ENCODE measurements at regions not wholly inside any gene's neighbourhood (a gene's known extent, or its start where the extent isn't known, plus 50 kb on each side); places are given as distances from the start of the nearest gene placed in this dataset.

DNA sequence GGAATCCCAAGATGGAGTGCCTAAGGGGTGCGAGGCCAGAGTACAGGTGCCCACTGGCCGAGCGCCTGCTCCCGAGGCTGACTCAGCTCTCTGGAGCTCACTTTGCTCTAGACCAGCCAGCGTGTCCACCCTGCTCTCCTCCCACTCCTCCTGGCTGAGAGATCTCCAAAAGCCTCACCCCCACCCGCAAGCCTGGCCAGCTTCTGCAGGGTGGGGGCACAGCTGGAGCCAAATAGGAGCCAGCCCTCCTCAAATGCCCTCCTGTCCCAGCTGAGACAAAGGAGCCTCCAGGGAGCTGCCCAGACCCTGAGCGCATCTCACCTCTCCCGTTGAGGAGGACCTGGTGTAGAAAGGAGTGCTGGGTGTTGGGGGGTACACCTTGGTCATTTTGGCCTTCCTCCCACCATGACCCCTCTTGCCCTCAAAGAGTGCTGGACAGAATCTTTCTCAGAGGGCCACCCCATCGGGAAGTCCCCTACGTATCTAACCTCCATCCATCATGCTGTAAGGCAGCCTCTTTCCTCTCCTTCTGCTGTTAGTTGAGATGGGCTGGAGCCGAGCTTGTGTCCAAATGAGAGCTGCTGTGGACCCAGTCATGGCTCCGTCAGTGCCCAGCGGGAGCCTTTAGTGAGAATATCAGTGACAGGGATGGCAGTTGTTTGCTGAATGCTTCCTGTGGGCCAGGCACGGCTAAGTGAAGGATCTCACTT lies 123.9 kb upstream of the VSTM2B start:
- DNase-seq: no peak

DNA sequence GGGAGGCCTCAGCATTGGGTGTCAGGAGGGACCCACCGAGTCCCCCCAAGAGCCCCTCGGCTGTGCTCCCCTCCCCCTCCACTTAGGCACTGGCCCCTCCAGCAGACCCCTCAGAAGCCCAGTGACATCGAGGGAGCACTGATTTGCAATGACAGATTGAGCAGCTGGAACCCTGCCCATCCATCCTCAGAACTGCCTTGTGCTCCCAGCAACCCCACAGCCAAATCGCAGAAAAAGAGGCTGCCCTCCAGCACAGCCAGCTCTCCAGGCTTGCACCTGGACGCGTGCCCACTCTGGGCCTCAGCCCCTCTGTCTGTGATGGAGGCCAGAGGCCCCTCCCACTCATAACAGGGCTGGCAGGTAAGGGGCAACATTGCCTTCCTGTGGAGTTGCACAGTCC lies 123.2 kb upstream of the VSTM2B start:
- DNase-seq: no peak

- peak; percentile 87 for DNase-seq
These were observed 121.8 kb upstream of the VSTM2B start for GRCh38 chr19:29404015-29404414.

DNA sequence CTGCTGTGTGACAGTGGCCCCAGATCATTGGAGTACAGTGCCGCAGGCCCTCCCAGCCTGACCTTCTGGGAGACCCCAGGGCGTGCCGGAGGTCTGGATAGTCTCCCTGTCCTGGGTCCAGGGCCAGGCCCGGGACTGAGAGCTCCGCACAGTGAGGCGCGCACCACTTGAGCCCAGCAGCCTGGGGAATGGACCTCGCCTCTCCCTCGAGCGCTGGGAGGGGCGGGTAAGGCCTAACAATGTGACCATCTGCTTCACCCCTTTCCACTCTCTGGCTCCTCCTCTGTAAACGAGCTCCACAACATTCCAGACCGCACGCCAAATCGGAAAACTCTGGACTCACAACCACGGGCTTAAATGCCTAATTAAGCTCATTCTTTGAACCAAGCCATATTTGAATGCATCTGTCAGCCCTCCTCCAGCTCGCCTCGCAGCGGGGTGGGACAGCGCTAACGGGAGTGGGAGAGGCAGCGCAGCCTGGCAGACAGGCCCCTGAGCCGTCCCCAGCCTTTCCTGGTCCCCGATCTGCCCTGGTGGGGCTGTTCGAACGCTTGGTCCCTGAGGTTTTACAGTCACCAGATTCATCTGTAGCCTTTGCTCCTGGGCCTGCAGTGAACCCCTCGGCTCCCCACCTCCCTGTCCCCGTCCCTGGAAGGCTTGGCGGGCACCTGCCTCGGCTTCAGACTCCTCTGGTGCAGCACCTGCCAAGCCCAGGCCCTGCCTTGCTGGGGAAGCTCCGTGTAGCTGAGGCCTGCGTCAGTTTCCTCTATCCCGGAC lies 120.7 kb upstream of the VSTM2B start:
- peak; percentile 85 for DNase-seq

GRCh38 chr19:29405728-29405995 lies 120.1 kb upstream of the VSTM2B start:
- no peak for DNase-seq

DNA sequence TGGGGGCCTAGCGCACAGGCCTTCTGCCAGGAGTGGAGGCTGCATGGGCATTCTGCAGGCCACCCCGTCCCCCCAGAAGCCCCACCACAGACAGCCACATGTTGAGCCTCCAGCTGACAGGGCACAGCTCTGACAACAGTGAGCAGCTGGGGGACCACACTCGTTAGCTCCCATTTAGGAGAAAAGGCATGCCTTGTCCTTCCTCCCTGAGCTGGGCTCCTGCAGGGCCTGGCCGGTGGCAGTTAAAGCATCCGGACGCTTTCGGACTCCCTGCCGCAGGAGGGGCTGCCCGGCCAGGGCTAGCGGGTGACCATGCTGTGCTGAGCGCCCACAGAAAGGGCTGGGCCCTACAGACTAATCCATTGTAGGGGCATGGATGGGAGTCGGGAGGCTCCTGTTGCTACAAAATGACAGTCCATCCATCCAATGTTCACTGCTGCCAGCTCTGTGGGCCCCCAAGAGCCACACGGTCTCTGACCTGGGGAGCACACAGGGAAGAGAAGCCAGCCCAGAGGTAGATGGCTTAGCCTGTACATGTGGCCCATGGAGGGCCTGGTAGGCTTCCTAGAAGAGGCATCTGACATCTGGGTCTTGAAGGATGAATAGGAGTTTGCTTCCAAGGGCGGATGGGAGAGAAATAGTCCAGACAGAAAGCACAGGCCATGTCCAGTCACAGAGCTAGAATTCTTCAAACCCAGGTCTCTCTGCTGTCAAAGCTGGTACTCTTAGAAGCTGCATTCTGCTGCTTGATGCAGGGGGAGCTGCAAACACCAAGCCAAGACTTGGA lies 116.5 kb upstream of the VSTM2B start:
- DNase-seq: no peak

DNA sequence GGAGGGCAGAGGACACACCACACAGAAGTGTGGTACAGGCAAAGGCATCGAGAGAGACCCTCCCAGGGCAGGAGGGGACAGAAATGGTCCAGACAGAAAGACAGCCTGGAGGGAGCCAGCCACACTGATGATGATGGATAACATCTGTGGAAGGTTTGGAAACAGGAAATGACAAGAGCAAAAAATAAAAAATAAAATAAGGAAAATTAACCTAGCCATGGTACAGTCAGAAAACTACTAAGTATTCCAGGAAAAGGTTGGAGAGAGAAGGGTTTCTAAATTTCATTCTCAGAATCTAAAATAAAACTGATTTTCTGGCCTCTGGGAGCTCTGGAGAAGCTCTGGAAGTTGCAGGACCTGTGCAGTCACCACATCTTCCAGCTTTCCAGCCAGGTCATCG lies 115.2 kb upstream of the VSTM2B start:
- no peak for DNase-seq

GRCh38 chr19:29411113-29411581 lies 114.6 kb upstream of the VSTM2B start:
- DNase-seq: no peak

- no peak for DNase-seq
These were observed 112.4 kb upstream of the VSTM2B start for GRCh38 chr19:29413435-29413834.

GRCh38 chr19:29415507-29415906 lies 110.3 kb upstream of the VSTM2B start:
- no peak for DNase-seq

- DNase-seq: no peak
These were observed 108.7 kb upstream of the VSTM2B start for GRCh38 chr19:29417048-29417447.

DNA sequence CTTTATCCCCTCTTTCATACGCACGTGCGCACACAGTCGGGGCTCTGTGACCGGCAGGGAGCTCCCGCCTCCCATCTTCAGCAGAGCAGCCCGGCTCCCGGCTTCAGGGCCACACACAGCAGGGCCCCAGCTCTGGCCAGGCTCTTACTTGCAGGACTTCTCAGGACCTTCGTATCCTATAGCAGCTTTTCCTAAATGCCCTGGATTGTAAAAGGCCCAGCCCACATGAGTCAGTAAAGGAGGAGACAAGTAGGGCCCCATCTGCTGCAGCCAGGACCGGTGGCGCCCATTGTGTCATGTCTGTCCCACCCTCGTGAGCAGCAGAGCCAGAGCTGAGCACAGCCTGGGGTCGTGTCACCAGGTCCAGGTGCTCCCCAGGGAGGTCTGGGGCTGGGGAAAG lies 107.6 kb upstream of the VSTM2B start:
- no peak for DNase-seq

GRCh38 chr19:29420065-29420464 lies 105.7 kb upstream of the VSTM2B start:
- DNase-seq: no peak

GRCh38 chr19:29420482-29421195 lies 105.2 kb upstream of the VSTM2B start:
- DNase-seq: no peak

- no peak for DNase-seq
These were observed 104.6 kb upstream of the VSTM2B start for GRCh38 chr19:29421196-29421545.

- no peak for DNase-seq
These were observed 103.7 kb upstream of the VSTM2B start for GRCh38 chr19:29422047-29422446.

DNA sequence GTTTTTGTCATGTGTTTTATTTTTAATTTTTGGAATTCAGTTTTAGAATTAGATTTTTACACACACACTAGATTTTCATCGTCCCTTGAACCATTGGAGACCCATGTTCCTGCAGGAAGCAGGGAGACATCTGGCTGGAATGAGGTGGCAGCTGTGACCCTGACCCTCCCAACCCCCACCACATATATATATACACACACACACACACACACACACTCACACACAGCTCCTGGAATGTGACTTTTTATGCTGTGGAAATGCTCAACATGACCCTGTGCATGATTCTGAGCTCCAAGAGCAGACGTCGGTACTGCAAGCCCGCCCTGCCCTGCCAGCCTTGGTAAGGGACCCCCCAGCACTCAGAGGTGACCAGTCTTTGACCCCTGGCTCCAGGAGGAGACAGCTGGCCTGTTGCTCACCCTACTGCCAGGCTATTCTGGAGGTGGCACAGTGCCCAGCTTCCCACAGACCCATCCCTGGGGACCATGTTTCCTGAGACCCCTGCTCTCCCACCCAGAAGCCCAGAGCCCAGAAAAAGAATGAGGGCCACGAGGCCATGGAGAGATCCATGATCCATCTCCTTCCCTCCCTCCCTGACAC lies 103.2 kb upstream of the VSTM2B start:
- DNase-seq: no peak

DNA sequence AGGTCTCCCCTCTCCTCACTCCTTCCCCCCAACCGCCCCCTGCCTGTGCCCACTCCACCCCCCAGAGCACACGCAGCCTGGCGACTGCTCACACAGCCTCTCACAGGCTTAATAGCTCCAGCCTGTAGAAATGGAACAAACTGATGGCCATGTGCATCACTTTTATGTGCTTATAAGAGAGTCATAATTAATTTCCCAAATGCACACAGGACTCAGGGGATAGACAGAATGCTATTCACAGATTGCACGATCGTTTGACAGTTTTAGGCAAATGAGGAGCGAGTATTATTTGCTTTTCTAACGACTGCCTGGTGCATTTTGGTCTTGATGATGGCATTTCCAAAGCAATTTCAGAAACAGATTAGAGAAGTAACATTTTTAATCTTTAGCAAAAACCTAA lies 97.7 kb upstream of the VSTM2B start:
- no peak for DNase-seq

- no peak for DNase-seq
These were observed 96.8 kb upstream of the VSTM2B start for GRCh38 chr19:29429021-29429420.

- DNase-seq: no peak
These were observed 96.2 kb upstream of the VSTM2B start for GRCh38 chr19:29429581-29429980.

- no peak for DNase-seq
These were observed 94.5 kb upstream of the VSTM2B start for GRCh38 chr19:29431332-29431731.

DNA sequence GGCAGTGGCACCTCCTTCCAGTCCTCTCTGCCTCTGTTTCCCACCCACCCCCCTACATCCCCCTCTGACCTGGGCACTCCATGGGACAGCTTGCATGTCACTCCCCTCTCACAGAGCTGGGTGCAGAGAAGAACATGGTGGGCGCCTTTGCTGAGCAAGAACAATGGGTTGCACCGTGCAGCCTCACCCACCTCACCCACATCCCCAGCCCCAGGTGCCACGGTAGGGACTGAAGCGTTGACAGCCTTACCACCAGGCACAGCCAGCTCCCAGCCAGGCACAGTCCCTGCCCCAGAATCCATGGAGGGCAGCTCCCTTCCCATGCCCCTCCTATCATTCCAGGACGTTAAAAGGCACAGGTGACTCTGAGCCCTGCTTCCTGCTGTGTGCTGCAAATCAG lies 93.1 kb upstream of the VSTM2B start:
- no peak for DNase-seq

DNA sequence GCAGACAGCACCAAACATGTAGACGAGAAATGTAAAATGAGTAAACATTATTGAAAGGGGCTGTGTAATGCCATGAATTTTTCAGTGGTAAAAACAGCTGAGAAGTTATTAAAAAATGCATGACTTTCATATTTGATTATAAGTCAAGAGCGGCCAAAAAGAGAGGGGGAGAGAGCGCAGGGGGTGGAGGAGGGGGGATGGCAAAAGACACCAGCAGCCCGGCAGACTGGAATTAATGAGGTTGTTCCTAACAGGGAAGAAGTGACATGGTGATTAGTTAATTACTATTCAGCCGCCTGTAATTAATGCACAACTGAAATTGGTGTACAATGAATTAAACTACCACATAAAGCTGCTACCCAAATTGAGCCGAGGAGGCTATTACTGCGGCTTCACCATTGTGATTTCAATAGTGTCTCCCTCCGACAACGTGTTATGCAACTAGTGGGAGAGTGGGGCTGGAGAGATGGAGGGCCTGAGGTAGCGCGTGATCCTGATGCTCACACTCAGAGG lies 89.1 kb upstream of the VSTM2B start:
- no peak for DNase-seq

Data from NCI-H2107 (cell line).